ENCODE measurements at regions not wholly inside any gene's neighbourhood (a gene's known extent, or its start where the extent isn't known, plus 50 kb on each side); places are given as distances from the start of the nearest gene placed in this dataset.
"Not testable (repeated sequence)": the region's sequence is repeated elsewhere in the genome, so short reads cannot be mapped to it uniquely, and the experiment has no call there.

DNA sequence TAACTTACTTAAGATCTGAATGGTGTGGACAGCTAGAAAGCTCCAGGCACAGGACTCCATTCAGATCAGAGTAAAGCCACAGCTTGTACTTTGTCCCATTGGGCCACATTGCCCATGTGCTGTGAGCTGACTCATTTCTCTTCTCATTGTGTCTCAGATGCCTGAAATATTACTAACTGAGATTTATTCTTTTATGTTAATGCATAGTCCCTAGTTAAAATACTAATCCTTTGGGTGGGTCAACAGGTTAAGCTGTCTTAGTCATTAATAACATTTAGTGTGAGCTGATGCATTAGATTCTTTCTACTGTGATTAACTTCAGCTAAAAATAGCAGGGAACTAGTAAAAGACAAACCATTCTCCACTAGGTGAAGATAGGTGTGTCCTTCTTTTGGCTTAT is 104.7 kb upstream of the ARMC3 start:
- DNase-seq, result no peak
- H3K9me3 ChIP-seq, result no peaks in the 10 kb centered on the region
- H3K36me3 ChIP-seq, result no peaks in the 10 kb centered on the region
- H3K4me3 ChIP-seq (ENCODE audit: low read depth, low read length), result no peak overlapping the region
- no peaks in the 10 kb centered on the region for H3K27me3 ChIP-seq
- peaks cover 3% of the 10 kb centered on the region for H3K4me1 ChIP-seq
- TF ChIP-seq, protein P1, sequence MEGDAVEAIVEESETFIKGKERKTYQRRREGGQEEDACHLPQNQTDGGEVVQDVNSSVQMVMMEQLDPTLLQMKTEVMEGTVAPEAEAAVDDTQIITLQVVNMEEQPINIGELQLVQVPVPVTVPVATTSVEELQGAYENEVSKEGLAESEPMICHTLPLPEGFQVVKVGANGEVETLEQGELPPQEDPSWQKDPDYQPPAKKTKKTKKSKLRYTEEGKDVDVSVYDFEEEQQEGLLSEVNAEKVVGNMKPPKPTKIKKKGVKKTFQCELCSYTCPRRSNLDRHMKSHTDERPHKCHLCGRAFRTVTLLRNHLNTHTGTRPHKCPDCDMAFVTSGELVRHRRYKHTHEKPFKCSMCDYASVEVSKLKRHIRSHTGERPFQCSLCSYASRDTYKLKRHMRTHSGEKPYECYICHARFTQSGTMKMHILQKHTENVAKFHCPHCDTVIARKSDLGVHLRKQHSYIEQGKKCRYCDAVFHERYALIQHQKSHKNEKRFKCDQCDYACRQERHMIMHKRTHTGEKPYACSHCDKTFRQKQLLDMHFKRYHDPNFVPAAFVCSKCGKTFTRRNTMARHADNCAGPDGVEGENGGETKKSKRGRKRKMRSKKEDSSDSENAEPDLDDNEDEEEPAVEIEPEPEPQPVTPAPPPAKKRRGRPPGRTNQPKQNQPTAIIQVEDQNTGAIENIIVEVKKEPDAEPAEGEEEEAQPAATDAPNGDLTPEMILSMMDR (IDR thresholded peaks at IDR 0.05; ENCODE audit: low read depth, low read length), result no peak

DNA sequence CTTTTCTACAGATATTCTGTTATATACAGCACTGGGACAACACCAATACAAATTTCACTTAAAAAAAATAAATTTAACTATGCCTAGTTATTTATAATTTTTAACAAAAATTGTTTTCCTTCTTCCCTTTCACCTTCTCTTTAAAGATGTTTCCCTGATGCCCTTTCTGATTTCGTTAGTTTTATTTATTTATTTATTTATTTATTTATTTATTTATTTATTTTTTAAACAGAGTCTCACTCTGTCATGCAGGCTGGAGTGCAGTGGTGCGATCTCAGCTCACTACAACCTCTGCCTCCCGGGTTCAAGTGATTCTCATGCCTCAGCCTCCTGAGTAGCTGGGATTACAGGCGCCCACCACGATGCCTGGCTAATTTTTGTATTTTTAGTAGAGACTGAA is 105.9 kb upstream of the ARMC3 start:
- not testable (repeated sequence) for H3K4me1 ChIP-seq; H3K27me3 ChIP-seq; H3K9me3 ChIP-seq; H3K4me3 ChIP-seq (ENCODE audit: low read depth, low read length); H3K36me3 ChIP-seq; DNase-seq

DNA sequence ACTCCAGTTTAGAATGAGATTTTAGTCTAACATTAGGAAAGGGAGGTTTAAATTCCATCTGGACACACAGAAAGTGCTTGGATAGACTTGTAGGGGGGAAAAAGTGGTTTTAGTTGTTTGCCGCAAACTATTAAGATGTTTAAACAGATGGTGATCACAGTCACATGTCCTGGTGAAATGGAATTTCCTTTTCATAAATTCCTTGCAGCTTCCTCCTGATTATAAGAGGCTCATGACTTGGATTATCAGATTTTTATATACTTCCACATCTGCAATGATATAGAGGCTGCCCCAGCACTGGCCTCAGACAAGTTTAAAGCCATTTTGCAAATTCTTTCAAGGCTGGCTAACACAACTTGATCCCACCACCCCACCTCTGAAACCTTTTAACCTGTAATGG is 106.4 kb upstream of the ARMC3 start:
- H3K4me3 ChIP-seq (ENCODE audit: low read depth, low read length), result no peak overlapping the region
- H3K9me3 ChIP-seq, result no peaks in the 10 kb centered on the region
- peaks cover 11% of the 10 kb centered on the region for H3K4me1 ChIP-seq
- no peak for DNase-seq
- TF ChIP-seq, protein P1 (IDR thresholded peaks at IDR 0.05; ENCODE audit: low read depth, low read length), result no peak
- H3K36me3 ChIP-seq, result no peaks in the 10 kb centered on the region
- H3K27me3 ChIP-seq, result no peaks in the 10 kb centered on the region

DNA sequence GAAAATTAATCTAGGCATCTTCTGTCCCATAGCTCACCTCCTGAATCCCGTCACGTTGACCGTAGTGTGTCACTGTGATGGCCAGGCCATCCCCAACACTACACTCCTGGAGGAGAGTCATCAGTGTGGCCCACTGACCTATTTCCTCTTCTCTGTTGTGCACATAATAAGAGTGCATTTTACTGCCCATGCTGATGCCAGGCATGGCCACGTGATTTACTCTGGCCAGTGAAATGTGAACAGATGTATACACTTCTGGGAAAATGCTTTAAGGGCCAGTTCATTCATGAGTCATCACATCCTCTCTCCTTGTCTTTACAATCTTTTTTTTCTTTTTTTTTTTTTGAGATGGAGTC is 101.9 kb upstream of the PIP4K2A start:
- Histone ChIP-seq H3K4me1 (peaks cover 8% of the 10 kb centered on the region), H3K9me3 (no peaks in the 10 kb centered on the region), H3K4me3 (ENCODE audit: low read depth, low read length) (no peak overlapping the region), H3K27me3 (no peaks in the 10 kb centered on the region), H3K36me3 (no peaks in the 10 kb centered on the region)
- DNase-seq, result peak; percentile 24
- TF ChIP-seq, protein P1 (IDR thresholded peaks at IDR 0.05; ENCODE audit: low read depth, low read length), result no peak

DNA sequence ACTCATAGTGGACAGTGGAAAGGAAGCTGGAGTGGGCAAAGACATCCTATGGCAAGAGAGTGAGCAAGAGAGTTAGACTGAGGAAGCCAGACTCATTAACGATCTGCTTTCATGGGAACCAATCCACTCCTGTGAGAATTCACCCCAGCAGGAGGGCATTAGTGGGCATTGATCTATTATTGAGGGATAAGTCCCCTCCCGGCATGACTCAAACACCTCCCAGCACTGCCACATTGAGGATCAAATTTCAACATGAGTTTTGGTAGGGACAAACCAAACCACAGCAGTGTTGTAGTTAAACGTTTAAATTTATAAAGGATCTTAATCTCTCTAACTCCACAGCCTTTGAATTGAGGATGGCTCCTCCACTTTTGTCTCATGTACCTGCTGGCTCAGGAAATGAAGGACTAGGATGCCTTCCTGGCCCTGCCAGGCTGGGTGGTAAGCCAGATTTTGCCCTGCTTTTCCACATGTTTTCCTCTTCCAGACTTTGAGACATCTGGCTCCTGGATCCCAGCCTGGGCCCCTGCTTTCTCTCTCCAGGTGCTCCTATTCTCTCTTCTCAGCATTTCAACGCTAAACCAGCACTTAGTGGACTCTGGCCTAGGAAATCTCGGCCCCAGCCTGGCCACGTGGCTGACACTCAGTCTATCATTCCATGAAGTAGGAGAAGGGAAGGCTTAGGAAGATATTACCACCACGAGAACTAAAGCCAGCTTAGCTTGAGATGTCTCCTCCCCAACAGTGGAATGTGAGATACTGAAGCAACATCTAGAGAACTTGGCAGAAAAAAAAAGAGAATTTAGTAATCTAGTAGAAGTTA is 96.5 kb upstream of the PIP4K2A start:
- H3K4me1 ChIP-seq, result peaks cover under 1% of the 10 kb centered on the region; the same call in 1 of the 2 replicates
- no peaks in the 10 kb centered on the region for H3K9me3 ChIP-seq
- H3K36me3 ChIP-seq, result no peaks in the 10 kb centered on the region
- H3K27me3 ChIP-seq, result no peaks in the 10 kb centered on the region
- no peak overlapping the region for H3K4me3 ChIP-seq (ENCODE audit: low read depth, low read length)
- no peak for DNase-seq
- TF ChIP-seq, protein P1 (IDR thresholded peaks at IDR 0.05; ENCODE audit: low read depth, low read length), result no peak

DNA sequence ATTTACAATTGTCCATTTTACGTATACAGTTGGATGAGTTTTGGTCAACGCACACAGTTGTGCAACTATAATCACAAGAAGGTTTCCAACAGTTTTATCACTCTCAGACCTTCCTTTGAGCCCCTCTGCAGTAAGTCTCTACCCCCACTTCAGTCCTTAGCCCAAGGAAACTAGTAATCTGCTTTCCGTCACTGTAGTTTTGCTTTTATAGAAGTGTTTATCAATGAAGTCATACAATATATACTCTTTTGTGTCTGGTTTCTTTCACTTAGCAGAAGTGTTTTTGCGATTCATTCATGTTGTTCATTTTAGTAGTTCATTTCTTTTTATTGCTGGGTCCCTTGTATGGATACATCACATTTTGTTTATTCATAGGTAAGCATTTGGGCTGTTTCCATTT is 92.9 kb upstream of the PIP4K2A start:
- no peak overlapping the region for H3K4me3 ChIP-seq (ENCODE audit: low read depth, low read length)
- peaks cover 8% of the 10 kb centered on the region for H3K4me1 ChIP-seq
- no peaks in the 10 kb centered on the region for H3K9me3 ChIP-seq
- DNase-seq, result no peak
- no peaks in the 10 kb centered on the region for H3K36me3 ChIP-seq
- no peaks in the 10 kb centered on the region for H3K27me3 ChIP-seq
- TF ChIP-seq, protein P1 (IDR thresholded peaks at IDR 0.05; ENCODE audit: low read depth, low read length), result no peak
